ENCODE measurements at regions not wholly inside any gene's neighbourhood (a gene's known extent, or its start where the extent isn't known, plus 50 kb on each side); places are given as distances from the start of the nearest gene placed in this dataset.

- no peak for DNase-seq (ENCODE audit: low read depth in 2 of 2)
These were observed 339.2 kb upstream of the LRRC7 start for GRCh38 chr1:69228501-69228900.

GRCh38 chr1:69230208-69230607, 337.5 kb upstream of the LRRC7 start:
- no peak for DNase-seq (ENCODE audit: low read depth in 2 of 2)

GRCh38 chr1:69233463-69233862, 334.3 kb upstream of the LRRC7 start:
- no peak for DNase-seq (ENCODE audit: low read depth in 2 of 2)

GRCh38 chr1:69244211-69244610, 323.5 kb upstream of the LRRC7 start:
- no peak for DNase-seq (ENCODE audit: low read depth in 2 of 2)

- no peak for DNase-seq (ENCODE audit: low read depth in 2 of 2)
These were observed 321.6 kb upstream of the LRRC7 start for GRCh38 chr1:69246109-69246508.

GRCh38 chr1:69246710-69247109, 321.0 kb upstream of the LRRC7 start:
- DNase-seq (ENCODE audit: low read depth in 2 of 2), result no peak

GRCh38 chr1:69252696-69253095, 315.0 kb upstream of the LRRC7 start:
- DNase-seq (ENCODE audit: low read depth in 2 of 2), result no peak

GRCh38 chr1:69256036-69256435, 311.7 kb upstream of the LRRC7 start:
- no peak for DNase-seq (ENCODE audit: low read depth in 2 of 2)

GRCh38 chr1:69258842-69259241, 308.9 kb upstream of the LRRC7 start:
- DNase-seq (ENCODE audit: low read depth in 2 of 2), result no peak

GRCh38 chr1:69263921-69264391, 303.8 kb upstream of the LRRC7 start:
- peak in 1 of 2 donors; percentile 0 for DNase-seq (ENCODE audit: low read depth in 2 of 2)

- no peak for DNase-seq (ENCODE audit: low read depth in 2 of 2)
These were observed 298.2 kb upstream of the LRRC7 start for GRCh38 chr1:69269491-69269890.

GRCh38 chr1:69271587-69272125, 296.1 kb upstream of the LRRC7 start:
- no peak for DNase-seq (ENCODE audit: low read depth in 2 of 2)

- DNase-seq (ENCODE audit: low read depth in 2 of 2), result no peak
These were observed 295.0 kb upstream of the LRRC7 start for GRCh38 chr1:69272684-69273083.

- no peak for DNase-seq (ENCODE audit: low read depth in 2 of 2)
These were observed 288.8 kb upstream of the LRRC7 start for GRCh38 chr1:69278923-69279322.

GRCh38 chr1:69283516-69283915, 284.2 kb upstream of the LRRC7 start:
- no peak for DNase-seq (ENCODE audit: low read depth in 2 of 2)

GRCh38 chr1:69284508-69284907, 283.2 kb upstream of the LRRC7 start:
- no peak for DNase-seq (ENCODE audit: low read depth in 2 of 2)

GRCh38 chr1:69288416-69288815, 279.3 kb upstream of the LRRC7 start:
- no peak for DNase-seq (ENCODE audit: low read depth in 2 of 2)

GRCh38 chr1:69290291-69290690, 277.4 kb upstream of the LRRC7 start:
- no peak for DNase-seq (ENCODE audit: low read depth in 2 of 2)

- DNase-seq (ENCODE audit: low read depth in 2 of 2), result no peak
These were observed 276.2 kb upstream of the LRRC7 start for GRCh38 chr1:69291541-69291940.

GRCh38 chr1:69292833-69293232, 274.9 kb upstream of the LRRC7 start:
- no peak for DNase-seq (ENCODE audit: low read depth in 2 of 2)

GRCh38 chr1:69294171-69294570, 273.6 kb upstream of the LRRC7 start:
- no peak for DNase-seq (ENCODE audit: low read depth in 2 of 2)

GRCh38 chr1:69295265-69295664, 272.5 kb upstream of the LRRC7 start:
- DNase-seq (ENCODE audit: low read depth in 2 of 2), result no peak

GRCh38 chr1:69305621-69306020, 262.1 kb upstream of the LRRC7 start:
- DNase-seq (ENCODE audit: low read depth in 2 of 2), result no peak

GRCh38 chr1:69312055-69312732, 255.5 kb upstream of the LRRC7 start:
- no peak for DNase-seq (ENCODE audit: low read depth in 2 of 2)

Measured in lung microvascular endothelial cell (primary cell).